ENCODE measurements at regions not wholly inside any gene's neighbourhood (a gene's known extent, or its start where the extent isn't known, plus 50 kb on each side); places are given as distances from the start of the nearest gene placed in this dataset.

DNA sequence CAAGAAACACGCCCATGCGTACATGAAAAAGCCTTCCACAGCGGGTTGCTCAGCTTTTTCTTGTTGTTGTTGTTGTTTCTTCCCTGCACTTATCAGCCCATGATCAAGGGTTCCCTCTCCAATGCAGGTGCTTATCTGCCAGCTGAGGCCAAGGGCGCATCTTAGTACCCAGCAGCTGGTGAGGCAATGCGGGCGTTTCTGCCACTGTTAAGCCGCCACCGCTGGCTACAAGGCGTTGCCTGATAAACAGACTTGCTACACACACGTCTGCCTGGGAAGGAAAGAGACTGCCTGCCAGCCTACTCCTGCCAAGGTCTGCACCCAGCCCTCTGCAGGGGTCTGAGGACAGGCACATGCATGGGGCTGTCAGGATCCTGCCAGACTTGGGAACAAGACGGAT lies 345.9 kb downstream of the BCL11B start:
- TF ChIP-seq POLR2AphosphoS5 (IDR thresholded peaks at IDR 0.05): no peak
- TF ChIP-seq, protein P1, sequence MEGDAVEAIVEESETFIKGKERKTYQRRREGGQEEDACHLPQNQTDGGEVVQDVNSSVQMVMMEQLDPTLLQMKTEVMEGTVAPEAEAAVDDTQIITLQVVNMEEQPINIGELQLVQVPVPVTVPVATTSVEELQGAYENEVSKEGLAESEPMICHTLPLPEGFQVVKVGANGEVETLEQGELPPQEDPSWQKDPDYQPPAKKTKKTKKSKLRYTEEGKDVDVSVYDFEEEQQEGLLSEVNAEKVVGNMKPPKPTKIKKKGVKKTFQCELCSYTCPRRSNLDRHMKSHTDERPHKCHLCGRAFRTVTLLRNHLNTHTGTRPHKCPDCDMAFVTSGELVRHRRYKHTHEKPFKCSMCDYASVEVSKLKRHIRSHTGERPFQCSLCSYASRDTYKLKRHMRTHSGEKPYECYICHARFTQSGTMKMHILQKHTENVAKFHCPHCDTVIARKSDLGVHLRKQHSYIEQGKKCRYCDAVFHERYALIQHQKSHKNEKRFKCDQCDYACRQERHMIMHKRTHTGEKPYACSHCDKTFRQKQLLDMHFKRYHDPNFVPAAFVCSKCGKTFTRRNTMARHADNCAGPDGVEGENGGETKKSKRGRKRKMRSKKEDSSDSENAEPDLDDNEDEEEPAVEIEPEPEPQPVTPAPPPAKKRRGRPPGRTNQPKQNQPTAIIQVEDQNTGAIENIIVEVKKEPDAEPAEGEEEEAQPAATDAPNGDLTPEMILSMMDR (IDR thresholded peaks at IDR 0.05): no peak

Data from breast epithelium (tissue), 3 donors.